ENCODE measurements at regions not wholly inside any gene's neighbourhood (a gene's known extent, or its start where the extent isn't known, plus 50 kb on each side); places are given as distances from the start of the nearest gene placed in this dataset.

GRCh38 chr18:8889489-8889888 lies 184.1 kb downstream of the MTCL1 start:
- no peak overlapping the region for H2AK5ac ChIP-seq (ENCODE audit: low read depth, low read length)
- peak overlapping the region; percentile 45 for H4K91ac ChIP-seq (replicated peaks; ENCODE audit: insufficient read length, low read length)
- H3K9ac ChIP-seq (replicated peaks in 1 of 4; ENCODE audit: extremely low read depth in 1 of 4, low read depth in 3 of 4, low read length in 3 of 4) = no peak overlapping the region
- no peaks in the 10 kb centered on the region for H3K36me3 ChIP-seq (ENCODE audit: control insufficient read depth in 2 of 4, insufficient read depth in 4 of 4, low read length in 3 of 4)
- ChIA-PET CTCF (ENCODE audit: partially characterized antibody) (interaction anchor here (0.8 to 0.9 kb wide), 2 partner anchors 42 to 94 kb away, joined by 3 read pairs; no protein-coding TSS in a partner anchor), POLR2A (ENCODE audit: partially characterized antibody) (no interaction called here)
- peak overlapping the region; percentile 1 for H2BK120ac ChIP-seq (replicated peaks; ENCODE audit: low read depth, low read length)
- H3K23me2 ChIP-seq (ENCODE audit: low read depth, low read length) = no peaks in the 10 kb centered on the region
- peak overlapping the region; percentile 74 for H3K4ac ChIP-seq (replicated peaks; ENCODE audit: insufficient read length, low read depth, low read length)
- no peaks in the 10 kb centered on the region for H3K27me3 ChIP-seq (replicated peaks in 1 of 4; ENCODE audit: control insufficient read depth in 3 of 4, extremely low read depth in 1 of 4, insufficient read depth in 3 of 4, low read length in 3 of 4)
- no peak overlapping the region for H3K14ac ChIP-seq (ENCODE audit: insufficient read length)
- H2BK5ac ChIP-seq (ENCODE audit: low read depth, low read length) = no peak overlapping the region; the same call in 1 of the 2 replicates
- DNase-seq (ENCODE audit: low read depth in 1 of 2, low spot score in 2 of 2) (no peak), FAIRE-seq (no peak)
- H3K4me3 ChIP-seq (ENCODE audit: extremely low read depth in 1 of 4, insufficient read depth in 2 of 4, low read depth in 3 of 4, low read length in 4 of 4) = no peak overlapping the region
- H3K9me3 ChIP-seq (ENCODE audit: insufficient read depth in 2 of 2, low read depth in 1 of 2, low read length in 1 of 2) = no peaks in the 10 kb centered on the region
- no peak overlapping the region for H3K18ac ChIP-seq (ENCODE audit: extremely low read depth, low read length)
- H3K27ac ChIP-seq (ENCODE audit: low read depth, low read length) = no peak overlapping the region
- H2BK12ac ChIP-seq (ENCODE audit: low read depth, low read length) = 0 out of 2 replicates have a peak overlapping the region, but pooled peaks have one; percentile 23
- no peak overlapping the region for H3K56ac ChIP-seq (replicated peaks; ENCODE audit: insufficient read length, low read depth, low read length)
- no peak overlapping the region for H4K8ac ChIP-seq (ENCODE audit: extremely low read depth, insufficient read depth, low read length)
- WGBS, 2 experiments (ENCODE audit: extremely low coverage in 1 of 2, insufficient coverage in 1 of 2, insufficient read length in 1 of 2, insufficient replicate concordance in 2 of 2, low coverage in 1 of 2, low lambda C conversion rate in 2 of 2, missing lambda C conversion rate in 1 of 2) = 66% methylated on average over 2 of the region's 2 CpGs; no CpG with 5 or more reads in 1 of the 2 experiments
- no peak for TF ChIP-seq SIX5 (IDR thresholded peaks at IDR 0.05; ENCODE audit: low read depth, low read length)
- no peak for TF ChIP-seq POLR2A (IDR thresholded peaks at IDR 0.05; ENCODE audit: control extremely low read depth in 1 of 2, low read depth in 2 of 2, low read length in 2 of 2)
- no peak for TF ChIP-seq CTCF (IDR thresholded peaks at IDR 0.05; ENCODE audit: control extremely low read depth in 1 of 3, insufficient read depth in 1 of 3, low read depth in 1 of 3, low read length in 3 of 3)
- no peak for TF ChIP-seq SAP30 (IDR thresholded peaks at IDR 0.05; ENCODE audit: insufficient read depth, insufficient replicate concordance, low read length)
- no peak overlapping the region for H3K4me2 ChIP-seq (ENCODE audit: insufficient read depth in 1 of 2, low read depth in 2 of 2, low read length in 2 of 2)
- no peak overlapping the region for H2AFZ ChIP-seq (ENCODE audit: low read length)
- peaks cover 0 to 4% (median 0%) of the 10 kb centered on the region in 4 experiments; a peak in 2 of 7 replicates for H3K4me1 ChIP-seq (replicated peaks in 1 of 4; ENCODE audit: control insufficient read depth in 3 of 4, insufficient read depth in 4 of 4, low read length in 3 of 4)
- no peaks in the 10 kb centered on the region for H4K20me1 ChIP-seq (replicated peaks in 1 of 2; ENCODE audit: control insufficient read depth in 1 of 2, insufficient read depth in 2 of 2, low read length in 2 of 2)
- no peaks in the 10 kb centered on the region for H3K79me1 ChIP-seq (ENCODE audit: low read depth, low read length)
- H2BK20ac ChIP-seq (ENCODE audit: low read length) = peak overlapping the region; percentile 24; the same call in 1 of the 2 replicates
- H2BK15ac ChIP-seq (ENCODE audit: low read length) = no peak overlapping the region
- no peak overlapping the region for H3K23ac ChIP-seq (ENCODE audit: insufficient read length)
- no peaks in the 10 kb centered on the region for H3K79me2 ChIP-seq (ENCODE audit: control insufficient read depth in 1 of 2, insufficient read depth in 2 of 2, low read length in 2 of 2)
- no peak overlapping the region for H4K5ac ChIP-seq (ENCODE audit: insufficient read length, low read depth, low read length)

All from H1 (cell line).